ENCODE measurements at regions not wholly inside any gene's neighbourhood (a gene's known extent, or its start where the extent isn't known, plus 50 kb on each side); places are given as distances from the start of the nearest gene placed in this dataset.

GRCh38 chr12:25743679-25744215 is 190.7 kb upstream of the LMNTD1 start:
- TF ChIP-seq, protein P1, sequence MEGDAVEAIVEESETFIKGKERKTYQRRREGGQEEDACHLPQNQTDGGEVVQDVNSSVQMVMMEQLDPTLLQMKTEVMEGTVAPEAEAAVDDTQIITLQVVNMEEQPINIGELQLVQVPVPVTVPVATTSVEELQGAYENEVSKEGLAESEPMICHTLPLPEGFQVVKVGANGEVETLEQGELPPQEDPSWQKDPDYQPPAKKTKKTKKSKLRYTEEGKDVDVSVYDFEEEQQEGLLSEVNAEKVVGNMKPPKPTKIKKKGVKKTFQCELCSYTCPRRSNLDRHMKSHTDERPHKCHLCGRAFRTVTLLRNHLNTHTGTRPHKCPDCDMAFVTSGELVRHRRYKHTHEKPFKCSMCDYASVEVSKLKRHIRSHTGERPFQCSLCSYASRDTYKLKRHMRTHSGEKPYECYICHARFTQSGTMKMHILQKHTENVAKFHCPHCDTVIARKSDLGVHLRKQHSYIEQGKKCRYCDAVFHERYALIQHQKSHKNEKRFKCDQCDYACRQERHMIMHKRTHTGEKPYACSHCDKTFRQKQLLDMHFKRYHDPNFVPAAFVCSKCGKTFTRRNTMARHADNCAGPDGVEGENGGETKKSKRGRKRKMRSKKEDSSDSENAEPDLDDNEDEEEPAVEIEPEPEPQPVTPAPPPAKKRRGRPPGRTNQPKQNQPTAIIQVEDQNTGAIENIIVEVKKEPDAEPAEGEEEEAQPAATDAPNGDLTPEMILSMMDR (IDR thresholded peaks at IDR 0.05) = no peak
- no peak for TF ChIP-seq POLR2A (IDR thresholded peaks at IDR 0.05)

Data from heart left ventricle (tissue), 13 donors.